ENCODE measurements at regions not wholly inside any gene's neighbourhood (a gene's known extent, or its start where the extent isn't known, plus 50 kb on each side); places are given as distances from the start of the nearest gene placed in this dataset.

DNA sequence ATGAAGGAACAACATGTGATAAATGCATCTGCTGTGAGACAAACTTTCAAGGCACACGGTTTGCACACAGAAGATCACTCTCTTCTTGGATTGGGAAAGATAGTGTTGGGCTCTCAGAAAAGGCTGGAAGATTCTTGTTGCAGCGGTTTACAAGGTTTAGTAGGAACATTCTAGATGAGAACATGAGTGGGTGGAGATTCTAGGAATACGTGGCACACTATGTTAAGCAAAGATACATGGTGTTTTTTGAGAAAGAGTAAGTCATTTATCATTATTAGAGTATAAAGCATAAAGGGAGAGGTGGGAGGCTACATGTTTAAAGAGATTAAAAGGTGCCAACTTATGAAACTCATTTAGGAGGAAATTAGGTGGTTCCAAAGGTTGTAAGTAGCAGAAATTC is 348.8 kb upstream of the HS3ST1 start:
- H3K36me3 Mint-ChIP-seq (ENCODE audit: low read depth), result no peaks in the 10 kb centered on the region
- no peak for DNase-seq
- no peak overlapping the region for H3K4me3 Mint-ChIP-seq
- H3K27ac Mint-ChIP-seq, result no peak overlapping the region
- WGBS, 2 experiments (ENCODE audit: insufficient coverage in 1 of 2, insufficient read length in 1 of 2), result 92 to 97% methylated on average over 3 of the region's 3 CpGs
- peaks cover 5% of the 10 kb centered on the region for H3K9me3 Mint-ChIP-seq
- H3K4me1 ChIP-seq (ENCODE audit: control insufficient read depth, insufficient read depth, low read length), result peaks cover 3% of the 10 kb centered on the region
- TF ChIP-seq, protein P1, sequence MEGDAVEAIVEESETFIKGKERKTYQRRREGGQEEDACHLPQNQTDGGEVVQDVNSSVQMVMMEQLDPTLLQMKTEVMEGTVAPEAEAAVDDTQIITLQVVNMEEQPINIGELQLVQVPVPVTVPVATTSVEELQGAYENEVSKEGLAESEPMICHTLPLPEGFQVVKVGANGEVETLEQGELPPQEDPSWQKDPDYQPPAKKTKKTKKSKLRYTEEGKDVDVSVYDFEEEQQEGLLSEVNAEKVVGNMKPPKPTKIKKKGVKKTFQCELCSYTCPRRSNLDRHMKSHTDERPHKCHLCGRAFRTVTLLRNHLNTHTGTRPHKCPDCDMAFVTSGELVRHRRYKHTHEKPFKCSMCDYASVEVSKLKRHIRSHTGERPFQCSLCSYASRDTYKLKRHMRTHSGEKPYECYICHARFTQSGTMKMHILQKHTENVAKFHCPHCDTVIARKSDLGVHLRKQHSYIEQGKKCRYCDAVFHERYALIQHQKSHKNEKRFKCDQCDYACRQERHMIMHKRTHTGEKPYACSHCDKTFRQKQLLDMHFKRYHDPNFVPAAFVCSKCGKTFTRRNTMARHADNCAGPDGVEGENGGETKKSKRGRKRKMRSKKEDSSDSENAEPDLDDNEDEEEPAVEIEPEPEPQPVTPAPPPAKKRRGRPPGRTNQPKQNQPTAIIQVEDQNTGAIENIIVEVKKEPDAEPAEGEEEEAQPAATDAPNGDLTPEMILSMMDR (conservative IDR thresholded peaks at IDR 0.05), result no peak
- no peaks in the 10 kb centered on the region for H3K36me3 ChIP-seq (ENCODE audit: control insufficient read depth, insufficient read depth, low read length)
- H3K9ac ChIP-seq (ENCODE audit: extremely low read depth, low read length, poor library complexity, severe bottlenecking), result no peak overlapping the region
- H3K27ac ChIP-seq (ENCODE audit: low read depth, low read length), result no peak overlapping the region
- H3K27me3 Mint-ChIP-seq (ENCODE audit: insufficient read depth), result no peaks in the 10 kb centered on the region
- H3K4me1 Mint-ChIP-seq, result peaks cover 2% of the 10 kb centered on the region
- H3K27me3 ChIP-seq (ENCODE audit: control insufficient read depth, insufficient read depth, low read length, poor library complexity, severe bottlenecking), result no peaks in the 10 kb centered on the region
- no peak overlapping the region for H3K4me3 ChIP-seq (ENCODE audit: low read length)
- H3K9me3 ChIP-seq (ENCODE audit: control insufficient read depth, low read length), result peaks cover 9% of the 10 kb centered on the region

DNA sequence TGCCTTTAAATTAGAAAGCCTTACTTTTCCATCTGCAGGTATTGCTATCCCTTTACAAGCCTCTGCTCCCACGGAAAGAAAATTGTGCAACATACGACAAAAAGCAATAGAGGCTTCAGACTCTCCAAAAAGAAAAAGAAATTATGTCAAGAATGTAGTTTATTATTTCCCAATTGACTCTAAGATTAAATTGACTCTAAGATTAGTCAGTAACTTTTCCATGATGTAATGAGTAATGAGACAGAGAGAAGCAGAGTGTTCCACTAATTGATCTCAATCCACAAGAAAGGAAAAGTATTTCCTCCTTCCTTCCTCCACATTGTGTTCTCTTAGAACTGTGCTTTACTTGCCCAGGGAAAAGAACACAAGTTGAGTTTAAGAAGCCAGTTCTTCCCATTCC is 345.7 kb upstream of the HS3ST1 start:
- no peaks in the 10 kb centered on the region for H3K36me3 Mint-ChIP-seq (ENCODE audit: low read depth)
- TF ChIP-seq, protein P1 (conservative IDR thresholded peaks at IDR 0.05), result no peak
- Histone ChIP-seq H3K27me3 (ENCODE audit: control insufficient read depth, insufficient read depth, low read length, poor library complexity, severe bottlenecking) (no peaks in the 10 kb centered on the region), H3K9me3 (ENCODE audit: control insufficient read depth, low read length) (peaks cover 5% of the 10 kb centered on the region), H3K9ac (ENCODE audit: extremely low read depth, low read length, poor library complexity, severe bottlenecking) (no peak overlapping the region), H3K4me1 (ENCODE audit: control insufficient read depth, insufficient read depth, low read length) (peaks cover 3% of the 10 kb centered on the region), H3K4me3 (ENCODE audit: low read length) (no peak overlapping the region), H3K27ac (ENCODE audit: low read depth, low read length) (no peak overlapping the region), H3K36me3 (ENCODE audit: control insufficient read depth, insufficient read depth, low read length) (no peaks in the 10 kb centered on the region)
- no peak for DNase-seq
- H3K9me3 Mint-ChIP-seq, result peaks cover 5% of the 10 kb centered on the region
- no peaks in the 10 kb centered on the region for H3K27me3 Mint-ChIP-seq (ENCODE audit: insufficient read depth)
- H3K4me3 Mint-ChIP-seq, result no peak overlapping the region
- H3K27ac Mint-ChIP-seq, result no peak overlapping the region
- H3K4me1 Mint-ChIP-seq, result no peaks in the 10 kb centered on the region
- WGBS, 2 experiments (ENCODE audit: insufficient coverage in 1 of 2, insufficient read length in 1 of 2), result 94% methylated on average over 2 of the region's 2 CpGs; no CpG with 5 or more reads in 1 of the 2 experiments

DNA sequence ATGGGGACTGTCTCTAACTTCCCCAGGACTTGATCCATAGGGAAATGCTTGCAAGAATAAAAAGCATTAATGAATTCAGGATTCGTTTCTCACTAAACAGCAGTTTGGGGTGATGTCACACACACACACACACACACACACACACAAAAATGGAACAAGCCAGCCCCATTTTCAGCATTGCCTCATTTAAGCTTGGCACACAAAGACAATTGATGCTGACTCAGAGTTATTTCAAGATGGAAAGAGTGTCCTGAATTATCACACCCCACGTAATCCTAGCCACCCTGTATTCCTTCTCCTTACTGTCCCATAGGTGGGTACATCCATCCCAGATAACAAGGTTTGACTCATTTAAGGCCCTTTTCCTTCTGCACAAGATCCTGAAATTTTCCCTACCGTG is 345.1 kb upstream of the HS3ST1 start:
- H3K27me3 Mint-ChIP-seq (ENCODE audit: insufficient read depth), result no peaks in the 10 kb centered on the region
- Histone ChIP-seq H3K27me3 (ENCODE audit: control insufficient read depth, insufficient read depth, low read length, poor library complexity, severe bottlenecking) (no peaks in the 10 kb centered on the region), H3K4me1 (ENCODE audit: control insufficient read depth, insufficient read depth, low read length) (peaks cover 3% of the 10 kb centered on the region), H3K9me3 (ENCODE audit: control insufficient read depth, low read length) (peaks cover 5% of the 10 kb centered on the region), H3K4me3 (ENCODE audit: low read length) (no peak overlapping the region), H3K36me3 (ENCODE audit: control insufficient read depth, insufficient read depth, low read length) (no peaks in the 10 kb centered on the region), H3K27ac (ENCODE audit: low read depth, low read length) (no peak overlapping the region), H3K9ac (ENCODE audit: extremely low read depth, low read length, poor library complexity, severe bottlenecking) (no peak overlapping the region)
- H3K27ac Mint-ChIP-seq, result no peak overlapping the region
- H3K4me1 Mint-ChIP-seq, result no peaks in the 10 kb centered on the region
- H3K9me3 Mint-ChIP-seq, result peaks cover 5% of the 10 kb centered on the region
- no peak for DNase-seq
- WGBS, 2 experiments (ENCODE audit: insufficient coverage in 1 of 2, insufficient read length in 1 of 2), result 94% methylated on average over 2 of the region's 3 CpGs; no CpG with 5 or more reads in 1 of the 2 experiments
- no peak overlapping the region for H3K4me3 Mint-ChIP-seq
- H3K36me3 Mint-ChIP-seq (ENCODE audit: low read depth), result no peaks in the 10 kb centered on the region
- TF ChIP-seq, protein P1 (conservative IDR thresholded peaks at IDR 0.05), result no peak
